NCI-H1092 (cell line): ENCODE measurements at regions not wholly inside any gene's neighbourhood (a gene's known extent, or its start where the extent isn't known, plus 50 kb on each side); places are given as distances from the start of the nearest gene placed in this dataset.

ENCODE experiments used
- DNase-seq: peaks from one replicate; lab custom pipeline; 2025; lab: John Stamatoyannopoulos, UW

- DNase-seq: no peak
Measured at GRCh38 chr10:35731828-35732227, 89.7 kb upstream of the FZD8 start.

GRCh38 chr10:35728341-35728740, 86.2 kb upstream of the FZD8 start:
- no peak for DNase-seq

GRCh38 chr10:35726846-35727245, 84.8 kb upstream of the FZD8 start:
- no peak for DNase-seq

GRCh38 chr10:35723992-35724391, 81.9 kb upstream of the FZD8 start:
- DNase-seq: no peak

GRCh38 chr10:35723059-35723458, 81.0 kb upstream of the FZD8 start:
- DNase-seq: no peak

DNA sequence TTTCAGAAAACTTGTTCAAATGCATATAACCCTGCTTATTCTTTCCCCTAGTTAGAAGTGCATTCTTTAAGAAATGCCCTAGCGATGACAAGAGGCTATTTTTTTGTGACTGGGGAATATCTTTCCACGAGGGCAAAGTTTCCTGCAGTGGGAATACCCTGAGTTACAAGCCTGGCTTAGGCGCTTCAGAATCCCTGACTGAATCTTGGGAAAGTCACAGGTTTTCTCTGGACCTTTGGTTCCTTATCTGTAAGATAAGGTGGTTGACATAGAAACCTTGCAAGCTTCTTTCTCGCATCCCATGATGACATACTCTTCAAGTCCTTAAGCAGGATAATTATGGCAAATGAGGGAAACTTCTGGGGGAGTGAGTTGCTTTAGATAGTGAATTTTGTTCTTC, 80.5 kb upstream of the FZD8 start:
- DNase-seq: no peak

GRCh38 chr10:35722226-35722625, 80.1 kb upstream of the FZD8 start:
- DNase-seq: no peak

- DNase-seq: no peak
Measured at GRCh38 chr10:35720366-35720765, 78.3 kb upstream of the FZD8 start.

DNA sequence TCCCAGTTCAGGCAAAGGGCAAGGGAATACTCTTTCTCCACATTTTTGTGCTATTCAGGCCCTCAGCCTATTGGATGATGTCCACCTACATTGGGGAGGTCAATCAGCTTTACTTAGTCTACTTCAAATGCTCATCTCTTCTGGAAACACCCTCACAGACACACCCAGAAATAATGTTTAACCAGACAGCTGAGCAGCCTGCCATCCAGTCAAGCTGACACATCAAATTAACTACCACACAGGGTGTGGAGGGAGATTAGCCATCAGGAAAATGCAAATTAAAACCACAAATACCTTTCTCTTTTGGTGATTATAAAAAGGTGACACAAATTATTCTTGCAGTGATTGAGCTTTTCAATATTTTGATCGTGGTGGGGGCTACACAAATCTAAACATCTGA, 74.7 kb upstream of the FZD8 start:
- DNase-seq: no peak

GRCh38 chr10:35712486-35712885, 70.4 kb upstream of the FZD8 start:
- DNase-seq: no peak

GRCh38 chr10:35711615-35712411, 69.7 kb upstream of the FZD8 start:
- DNase-seq: no peak

DNA sequence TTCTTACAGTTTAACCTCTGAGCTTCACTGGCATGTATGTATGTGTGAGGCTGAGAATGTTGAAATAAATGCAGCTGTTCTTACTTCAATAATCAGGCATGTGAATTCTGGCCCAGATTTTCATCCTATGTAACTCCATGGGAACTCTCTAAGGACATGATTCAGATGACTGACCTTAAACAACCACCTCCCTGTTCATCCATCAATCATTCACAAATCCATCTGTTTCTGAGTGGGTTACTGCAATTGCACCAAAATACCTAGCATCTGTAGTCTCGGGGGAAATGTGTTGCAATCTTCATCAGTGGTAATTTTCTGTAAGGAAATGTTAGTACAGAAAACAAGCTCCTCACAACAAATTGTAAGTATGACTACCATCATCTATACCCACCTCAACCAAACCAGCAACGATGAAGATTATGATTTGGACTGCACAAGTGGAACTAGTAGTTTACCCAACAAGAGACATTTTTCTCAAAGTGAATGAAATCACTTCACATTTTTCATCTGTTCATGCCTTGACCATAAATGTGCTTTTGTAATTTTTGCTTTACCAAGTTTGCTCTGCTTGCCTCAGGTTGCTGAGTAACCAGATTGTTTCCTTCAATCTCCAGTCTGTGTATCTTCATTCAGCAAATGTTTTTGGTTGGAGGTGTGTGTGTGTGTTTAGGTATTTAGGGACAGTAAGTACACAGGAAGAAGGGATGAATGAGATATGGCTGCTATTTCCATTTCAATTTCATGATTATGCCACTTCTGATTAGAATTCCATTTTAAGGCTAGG, 65.7 kb upstream of the FZD8 start:
- no peak for DNase-seq

- DNase-seq: no peak
Measured at GRCh38 chr10:35706959-35707358, 64.9 kb upstream of the FZD8 start.

DNA sequence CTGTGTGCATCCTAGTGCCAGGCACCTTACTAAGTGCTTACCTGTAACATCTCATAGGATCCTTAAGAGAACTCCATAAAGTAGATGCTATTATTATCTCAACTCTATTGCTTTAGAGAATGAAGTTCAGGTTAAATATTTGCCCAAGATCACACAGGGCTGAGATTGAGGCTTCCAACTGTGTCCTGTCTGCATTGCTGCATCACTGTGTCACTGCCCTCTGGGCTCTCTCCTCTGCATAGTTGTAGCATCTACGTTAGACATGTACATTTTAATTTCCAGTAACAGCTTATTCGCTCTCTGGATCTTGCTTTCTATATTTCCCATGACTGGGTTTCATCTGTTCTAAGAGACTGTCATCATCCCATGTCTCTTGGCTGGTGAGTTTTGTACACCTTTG, 63.6 kb upstream of the FZD8 start:
- no peak for DNase-seq

DNA sequence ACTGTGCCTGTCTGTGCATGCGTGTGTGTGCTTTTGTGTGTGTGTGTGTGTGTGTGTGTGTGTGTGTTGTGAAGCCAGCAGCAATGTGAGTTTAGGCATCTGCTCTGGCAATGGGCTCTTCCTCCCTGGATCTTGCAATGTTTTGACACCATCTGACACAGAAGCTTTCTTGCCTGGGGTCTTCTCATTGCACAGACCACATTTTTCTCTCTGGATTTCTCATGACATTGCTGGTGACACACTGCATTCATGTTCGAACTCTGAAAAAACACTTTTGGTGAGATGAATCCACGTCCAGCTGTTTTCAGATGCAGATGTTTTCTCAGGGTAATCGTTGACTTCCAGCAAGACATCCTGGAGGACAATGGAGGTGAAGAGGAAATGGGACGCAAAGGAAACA, 63.0 kb upstream of the FZD8 start:
- DNase-seq: no peak

DNA sequence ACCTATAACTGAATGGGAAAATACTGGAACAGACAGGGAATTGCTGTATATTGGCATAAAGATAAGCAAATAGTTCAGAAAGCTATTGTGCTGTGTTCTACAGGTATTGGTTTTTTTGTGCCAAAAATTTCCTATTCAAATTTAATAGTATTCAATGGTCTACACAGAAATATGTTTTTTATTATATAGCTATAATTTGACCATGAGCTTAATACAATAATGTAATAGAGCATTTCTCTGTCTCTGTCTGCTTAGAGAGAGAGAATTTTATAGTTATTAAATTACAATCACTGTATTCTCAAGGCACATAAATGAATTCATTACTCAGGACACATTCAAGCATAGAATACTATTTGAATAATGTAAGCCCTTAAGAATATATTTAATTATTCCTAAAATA, 62.3 kb upstream of the FZD8 start:
- DNase-seq: no peak

- no peak for DNase-seq
Measured at GRCh38 chr10:35700487-35700882, 58.4 kb upstream of the FZD8 start.

GRCh38 chr10:35699848-35700486, 57.9 kb upstream of the FZD8 start:
- DNase-seq: no peak

- no peak for DNase-seq
Measured at GRCh38 chr10:35696392-35697287, 54.5 kb upstream of the FZD8 start.

GRCh38 chr10:35693800-35694199, 51.7 kb upstream of the FZD8 start:
- no peak for DNase-seq
